GM23338 (cell line): ENCODE measurements at regions not wholly inside any gene's neighbourhood (a gene's known extent, or its start where the extent isn't known, plus 50 kb on each side); places are given as distances from the start of the nearest gene placed in this dataset.

Experiments used
- ATAC-seq: fragments of 200-7000 bp; cut with Tn5 transposase; 3 replicates; pipeline ENCODE4 v1.9.1; 2020
- DNase-seq: peaks from one replicate; pipeline ENCODE4 v3.0.0-alpha.2; 2015; ENCODE audit warnings: low spot score
- H2AFZ ChIP-seq: fragments of 200-600 bp; sonication (generic); 2 replicates; pipeline ENCODE4 v1.8.0; 2016; ENCODE audit warnings: antibody characterized with exemption, mild to moderate bottlenecking, moderate library complexity
- H3F3A ChIP-seq: fragments of 200-600 bp; sonication (generic); replicated peaks from 2 replicates; pipeline ENCODE4 v1.8.0; 2017; ENCODE audit warnings: antibody characterized with exemption, mixed run types, low read depth
- H3K27ac ChIP-seq: fragments of 200-600 bp; sonication (generic); 2 replicates; pipeline ENCODE4 v1.6.1; 2016; ENCODE audit warnings: low read depth
- H3K27me3 ChIP-seq: fragments of 200-600 bp; sonication (generic); 2 replicates; pipeline ENCODE4 v1.8.0; 2016; ENCODE audit warnings: mild to moderate bottlenecking, mixed run types, moderate library complexity; ENCODE audit not compliant: insufficient read depth
- H3K36me3 ChIP-seq: fragments of 200-600 bp; sonication (generic); 2 replicates; pipeline ENCODE4 v1.8.0; 2016; ENCODE audit warnings: mild to moderate bottlenecking; ENCODE audit not compliant: insufficient read depth
- H3K4me1 ChIP-seq: fragments of 200-600 bp; sonication (generic); 2 replicates; pipeline ENCODE4 v1.8.0; 2016; ENCODE audit warnings: mild to moderate bottlenecking, moderate library complexity; ENCODE audit not compliant: insufficient read depth
- H3K4me2 ChIP-seq: fragments of 200-600 bp; sonication (generic); 2 replicates; pipeline ENCODE4 v1.7.1; 2017; ENCODE audit warnings: mixed run types
- H3K4me3 ChIP-seq: fragments of 200-600 bp; sonication (generic); 2 replicates; pipeline ENCODE4 v1.6.1; 2016; ENCODE audit warnings: mixed run types
- H3K79me2 ChIP-seq: fragments of 200-600 bp; sonication (generic); replicated peaks from 2 replicates; pipeline ENCODE4 v1.8.0; 2017; ENCODE audit warnings: mild to moderate bottlenecking; ENCODE audit not compliant: insufficient read depth
- H3K9me2 ChIP-seq: fragments of 200-600 bp; sonication (generic); 2 replicates; pipeline ENCODE4 v1.8.0; 2017; ENCODE audit not compliant: insufficient read depth
- H4K20me1 ChIP-seq: fragments of 200-600 bp; sonication (generic); replicated peaks from 2 replicates; pipeline ENCODE4 v1.8.0; 2017; ENCODE audit warnings: mild to moderate bottlenecking; ENCODE audit not compliant: insufficient read depth
- H3K27ac Mint-ChIP-seq: 2 replicates; pipeline ENCODE4 v1.8.0; 2020; ENCODE audit warnings: inconsistent platforms, mild to moderate bottlenecking, moderate library complexity, mixed read lengths
- H3K27me3 Mint-ChIP-seq: 3 replicates; pipeline ENCODE4 v1.8.0; 2022; ENCODE audit warnings: low read depth, mild to moderate bottlenecking, moderate library complexity, mixed read lengths, inconsistent platforms; ENCODE audit not compliant: insufficient read depth, poor library complexity
- H3K36me3 Mint-ChIP-seq: 3 replicates; pipeline ENCODE4 v1.8.0; 2021; ENCODE audit warnings: low read depth, mild to moderate bottlenecking, inconsistent platforms, moderate library complexity, mixed read lengths
- H3K4me1 Mint-ChIP-seq: 3 replicates; pipeline ENCODE4 v1.8.0; 2020; ENCODE audit warnings: mild to moderate bottlenecking, inconsistent platforms, mixed read lengths
- H3K4me3 Mint-ChIP-seq: 3 replicates; pipeline ENCODE4 v1.8.0; 2021; ENCODE audit warnings: moderate library complexity, mild to moderate bottlenecking, inconsistent platforms, mixed read lengths
- H3K9me3 Mint-ChIP-seq: 3 replicates; pipeline ENCODE4 v1.8.0; 2020; ENCODE audit warnings: moderate library complexity, mild to moderate bottlenecking, inconsistent platforms, mixed read lengths
- CREB1 ChIP-seq: fragments of 250-450 bp; sonication (Bioruptor Pico); IDR thresholded peaks from 2 replicates; pipeline ENCODE4 v1.5.0; 2020; ENCODE audit warnings: low read depth, mild to moderate bottlenecking, moderate library complexity
- EZH2 ChIP-seq: fragments of 200-600 bp; sonication (generic); IDR thresholded peaks from one replicate; pipeline ENCODE4 v1.8.0; 2017; ENCODE audit warnings: antibody characterized with exemption, mild to moderate bottlenecking, low read depth; ENCODE audit not compliant: unreplicated experiment
- JUNB ChIP-seq: IDR thresholded peaks from one replicate; pipeline ENCODE4 v1.6.1; 2016; ENCODE audit warnings: antibody characterized with exemption; ENCODE audit not compliant: unreplicated experiment
- NANOG ChIP-seq: IDR thresholded peaks from 2 replicates; pipeline ENCODE4 v1.6.1; 2016; ENCODE audit warnings: antibody characterized with exemption, borderline replicate concordance
- STAT1 ChIP-seq: IDR thresholded peaks from one replicate; pipeline ENCODE4 v1.6.1; 2016; ENCODE audit warnings: antibody characterized with exemption; ENCODE audit not compliant: unreplicated experiment
- TF ChIP-seq, protein P1 (sequence below): IDR thresholded peaks from one replicate; pipeline ENCODE4 v1.6.1; 2018; ENCODE audit warnings: antibody characterized with exemption; ENCODE audit not compliant: unreplicated experiment
- TF ChIP-seq, protein P2 (sequence below), 2 experiments: fragments of 200-600 bp in 1 of 2; sonication (generic) in 1 of 2; conservative IDR thresholded peaks; 2 replicates each; pipeline versions ENCODE4 v1.5.1 to v1.6.1; 2016 to 2017; ENCODE audit warnings: antibody characterized with exemption in 2 of 2, low read depth in 2 of 2, mild to moderate bottlenecking in 2 of 2, moderate library complexity in 1 of 2
- TF ChIP-seq, protein P3 (sequence below): fragments of 250-450 bp; sonication (Bioruptor Pico); IDR thresholded peaks from 2 replicates; pipeline ENCODE4 v1.5.0; 2020; ENCODE audit warnings: mild to moderate bottlenecking, moderate library complexity
- TF ChIP-seq, protein P4 (sequence below): IDR thresholded peaks from 2 replicates; pipeline ENCODE4 v1.6.1; 2016; ENCODE audit warnings: antibody characterized with exemption

DNA sequence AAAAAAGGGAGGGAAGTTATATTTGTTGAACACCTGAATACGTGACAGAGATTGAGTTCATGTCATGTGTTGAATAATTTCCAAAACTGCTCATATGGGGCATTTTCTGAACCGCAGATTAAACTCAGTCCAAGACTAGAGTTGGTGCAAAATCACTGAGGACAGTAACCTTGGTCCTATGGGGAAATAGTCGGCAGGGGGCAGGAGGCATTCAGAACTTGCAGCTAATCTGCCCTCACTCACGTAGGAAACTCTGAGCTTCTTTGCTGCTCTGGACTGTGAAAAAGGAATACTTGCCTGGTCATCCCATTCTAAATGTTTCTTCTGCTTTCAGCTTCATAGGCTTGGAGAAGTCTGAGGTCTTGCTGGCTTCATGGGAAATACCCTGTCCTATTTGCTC, 228.3 kb upstream of the ZP4 start:
- H3K27ac ChIP-seq = no peak overlapping the region
- H3F3A ChIP-seq = no peaks in the 10 kb centered on the region
- DNase-seq = no peak
- H4K20me1 ChIP-seq = no peaks in the 10 kb centered on the region
- no peak; the same call in 2 of the 3 replicates for ATAC-seq
- no peaks in the 10 kb centered on the region for H3K27me3 ChIP-seq
- H3K4me3 ChIP-seq = no peak overlapping the region
- H3K36me3 Mint-ChIP-seq = no peaks in the 10 kb centered on the region
- no peaks in the 10 kb centered on the region for H3K27me3 Mint-ChIP-seq
- H3K4me2 ChIP-seq = no peak overlapping the region
- no peaks in the 10 kb centered on the region for H3K9me3 Mint-ChIP-seq
- H2AFZ ChIP-seq = peak overlapping the region; percentile 15; the same call in 1 of the 2 replicates
- H3K4me1 ChIP-seq = no peaks in the 10 kb centered on the region
- H3K79me2 ChIP-seq = no peaks in the 10 kb centered on the region
- peaks cover 6% of the 10 kb centered on the region; the same call in 2 of the 3 replicates for H3K4me1 Mint-ChIP-seq
- H3K36me3 ChIP-seq = no peaks in the 10 kb centered on the region
- TF ChIP-seq, protein P1, sequence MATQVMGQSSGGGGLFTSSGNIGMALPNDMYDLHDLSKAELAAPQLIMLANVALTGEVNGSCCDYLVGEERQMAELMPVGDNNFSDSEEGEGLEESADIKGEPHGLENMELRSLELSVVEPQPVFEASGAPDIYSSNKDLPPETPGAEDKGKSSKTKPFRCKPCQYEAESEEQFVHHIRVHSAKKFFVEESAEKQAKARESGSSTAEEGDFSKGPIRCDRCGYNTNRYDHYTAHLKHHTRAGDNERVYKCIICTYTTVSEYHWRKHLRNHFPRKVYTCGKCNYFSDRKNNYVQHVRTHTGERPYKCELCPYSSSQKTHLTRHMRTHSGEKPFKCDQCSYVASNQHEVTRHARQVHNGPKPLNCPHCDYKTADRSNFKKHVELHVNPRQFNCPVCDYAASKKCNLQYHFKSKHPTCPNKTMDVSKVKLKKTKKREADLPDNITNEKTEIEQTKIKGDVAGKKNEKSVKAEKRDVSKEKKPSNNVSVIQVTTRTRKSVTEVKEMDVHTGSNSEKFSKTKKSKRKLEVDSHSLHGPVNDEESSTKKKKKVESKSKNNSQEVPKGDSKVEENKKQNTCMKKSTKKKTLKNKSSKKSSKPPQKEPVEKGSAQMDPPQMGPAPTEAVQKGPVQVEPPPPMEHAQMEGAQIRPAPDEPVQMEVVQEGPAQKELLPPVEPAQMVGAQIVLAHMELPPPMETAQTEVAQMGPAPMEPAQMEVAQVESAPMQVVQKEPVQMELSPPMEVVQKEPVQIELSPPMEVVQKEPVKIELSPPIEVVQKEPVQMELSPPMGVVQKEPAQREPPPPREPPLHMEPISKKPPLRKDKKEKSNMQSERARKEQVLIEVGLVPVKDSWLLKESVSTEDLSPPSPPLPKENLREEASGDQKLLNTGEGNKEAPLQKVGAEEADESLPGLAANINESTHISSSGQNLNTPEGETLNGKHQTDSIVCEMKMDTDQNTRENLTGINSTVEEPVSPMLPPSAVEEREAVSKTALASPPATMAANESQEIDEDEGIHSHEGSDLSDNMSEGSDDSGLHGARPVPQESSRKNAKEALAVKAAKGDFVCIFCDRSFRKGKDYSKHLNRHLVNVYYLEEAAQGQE = no peak
- no peak for TF ChIP-seq CREB1 (CRISPR knock-in tag)
- TF ChIP-seq, protein P2, sequence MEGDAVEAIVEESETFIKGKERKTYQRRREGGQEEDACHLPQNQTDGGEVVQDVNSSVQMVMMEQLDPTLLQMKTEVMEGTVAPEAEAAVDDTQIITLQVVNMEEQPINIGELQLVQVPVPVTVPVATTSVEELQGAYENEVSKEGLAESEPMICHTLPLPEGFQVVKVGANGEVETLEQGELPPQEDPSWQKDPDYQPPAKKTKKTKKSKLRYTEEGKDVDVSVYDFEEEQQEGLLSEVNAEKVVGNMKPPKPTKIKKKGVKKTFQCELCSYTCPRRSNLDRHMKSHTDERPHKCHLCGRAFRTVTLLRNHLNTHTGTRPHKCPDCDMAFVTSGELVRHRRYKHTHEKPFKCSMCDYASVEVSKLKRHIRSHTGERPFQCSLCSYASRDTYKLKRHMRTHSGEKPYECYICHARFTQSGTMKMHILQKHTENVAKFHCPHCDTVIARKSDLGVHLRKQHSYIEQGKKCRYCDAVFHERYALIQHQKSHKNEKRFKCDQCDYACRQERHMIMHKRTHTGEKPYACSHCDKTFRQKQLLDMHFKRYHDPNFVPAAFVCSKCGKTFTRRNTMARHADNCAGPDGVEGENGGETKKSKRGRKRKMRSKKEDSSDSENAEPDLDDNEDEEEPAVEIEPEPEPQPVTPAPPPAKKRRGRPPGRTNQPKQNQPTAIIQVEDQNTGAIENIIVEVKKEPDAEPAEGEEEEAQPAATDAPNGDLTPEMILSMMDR (conservative IDR thresholded peaks at IDR 0.05; ENCODE audit: low read depth in 2 of 2) = peak; percentile 9 to 26; a peak in 1 of 4 replicates
- no peak overlapping the region for H3K4me3 Mint-ChIP-seq
- no peak overlapping the region for H3K27ac Mint-ChIP-seq
- 0 out of 2 replicates have a peak, but pooled peaks cover 5% of the 10 kb centered on the region for H3K9me2 ChIP-seq

DNA sequence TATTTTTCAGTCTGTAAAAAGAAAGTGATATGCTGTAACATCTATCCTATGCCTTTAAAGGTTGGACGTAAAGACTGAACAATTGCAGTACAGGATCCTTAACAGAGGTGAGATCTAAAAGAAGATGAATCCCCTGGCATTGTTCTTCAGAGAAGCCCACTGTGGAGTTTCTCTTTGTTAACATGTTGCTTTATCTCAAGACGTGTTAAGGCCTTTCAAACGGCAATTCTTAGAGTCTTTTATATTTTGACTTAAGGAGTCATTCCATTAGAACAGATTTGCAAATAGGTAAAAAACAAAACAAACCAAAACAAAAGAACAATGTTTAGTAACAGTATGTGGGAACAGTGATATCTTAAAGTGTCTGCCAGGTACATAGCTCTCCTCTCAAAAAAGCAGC, 225.1 kb upstream of the ZP4 start:
- Histone ChIP-seq H3K79me2 (no peaks in the 10 kb centered on the region), H4K20me1 (no peaks in the 10 kb centered on the region), H3K9me2 (0 out of 2 replicates have a peak, but pooled peaks cover 5% of the 10 kb centered on the region), H3K27me3 (no peaks in the 10 kb centered on the region), H3K4me1 (peaks cover 15% of the 10 kb centered on the region; the same call in 1 of the 2 replicates), H3K4me3 (no peak overlapping the region), H3F3A (no peaks in the 10 kb centered on the region), H2AFZ (no peak overlapping the region), H3K27ac (no peak overlapping the region), H3K4me2 (no peak overlapping the region), H3K36me3 (no peaks in the 10 kb centered on the region)
- DNase-seq (peak; percentile 10), ATAC-seq (peak; percentile 84)
- no peak overlapping the region for H3K4me3 Mint-ChIP-seq
- H3K36me3 Mint-ChIP-seq = no peaks in the 10 kb centered on the region
- H3K27me3 Mint-ChIP-seq = no peaks in the 10 kb centered on the region
- peaks cover 26% of the 10 kb centered on the region for H3K4me1 Mint-ChIP-seq
- no peak overlapping the region for H3K27ac Mint-ChIP-seq
- no peaks in the 10 kb centered on the region for H3K9me3 Mint-ChIP-seq
- TF ChIP-seq, protein P3, sequence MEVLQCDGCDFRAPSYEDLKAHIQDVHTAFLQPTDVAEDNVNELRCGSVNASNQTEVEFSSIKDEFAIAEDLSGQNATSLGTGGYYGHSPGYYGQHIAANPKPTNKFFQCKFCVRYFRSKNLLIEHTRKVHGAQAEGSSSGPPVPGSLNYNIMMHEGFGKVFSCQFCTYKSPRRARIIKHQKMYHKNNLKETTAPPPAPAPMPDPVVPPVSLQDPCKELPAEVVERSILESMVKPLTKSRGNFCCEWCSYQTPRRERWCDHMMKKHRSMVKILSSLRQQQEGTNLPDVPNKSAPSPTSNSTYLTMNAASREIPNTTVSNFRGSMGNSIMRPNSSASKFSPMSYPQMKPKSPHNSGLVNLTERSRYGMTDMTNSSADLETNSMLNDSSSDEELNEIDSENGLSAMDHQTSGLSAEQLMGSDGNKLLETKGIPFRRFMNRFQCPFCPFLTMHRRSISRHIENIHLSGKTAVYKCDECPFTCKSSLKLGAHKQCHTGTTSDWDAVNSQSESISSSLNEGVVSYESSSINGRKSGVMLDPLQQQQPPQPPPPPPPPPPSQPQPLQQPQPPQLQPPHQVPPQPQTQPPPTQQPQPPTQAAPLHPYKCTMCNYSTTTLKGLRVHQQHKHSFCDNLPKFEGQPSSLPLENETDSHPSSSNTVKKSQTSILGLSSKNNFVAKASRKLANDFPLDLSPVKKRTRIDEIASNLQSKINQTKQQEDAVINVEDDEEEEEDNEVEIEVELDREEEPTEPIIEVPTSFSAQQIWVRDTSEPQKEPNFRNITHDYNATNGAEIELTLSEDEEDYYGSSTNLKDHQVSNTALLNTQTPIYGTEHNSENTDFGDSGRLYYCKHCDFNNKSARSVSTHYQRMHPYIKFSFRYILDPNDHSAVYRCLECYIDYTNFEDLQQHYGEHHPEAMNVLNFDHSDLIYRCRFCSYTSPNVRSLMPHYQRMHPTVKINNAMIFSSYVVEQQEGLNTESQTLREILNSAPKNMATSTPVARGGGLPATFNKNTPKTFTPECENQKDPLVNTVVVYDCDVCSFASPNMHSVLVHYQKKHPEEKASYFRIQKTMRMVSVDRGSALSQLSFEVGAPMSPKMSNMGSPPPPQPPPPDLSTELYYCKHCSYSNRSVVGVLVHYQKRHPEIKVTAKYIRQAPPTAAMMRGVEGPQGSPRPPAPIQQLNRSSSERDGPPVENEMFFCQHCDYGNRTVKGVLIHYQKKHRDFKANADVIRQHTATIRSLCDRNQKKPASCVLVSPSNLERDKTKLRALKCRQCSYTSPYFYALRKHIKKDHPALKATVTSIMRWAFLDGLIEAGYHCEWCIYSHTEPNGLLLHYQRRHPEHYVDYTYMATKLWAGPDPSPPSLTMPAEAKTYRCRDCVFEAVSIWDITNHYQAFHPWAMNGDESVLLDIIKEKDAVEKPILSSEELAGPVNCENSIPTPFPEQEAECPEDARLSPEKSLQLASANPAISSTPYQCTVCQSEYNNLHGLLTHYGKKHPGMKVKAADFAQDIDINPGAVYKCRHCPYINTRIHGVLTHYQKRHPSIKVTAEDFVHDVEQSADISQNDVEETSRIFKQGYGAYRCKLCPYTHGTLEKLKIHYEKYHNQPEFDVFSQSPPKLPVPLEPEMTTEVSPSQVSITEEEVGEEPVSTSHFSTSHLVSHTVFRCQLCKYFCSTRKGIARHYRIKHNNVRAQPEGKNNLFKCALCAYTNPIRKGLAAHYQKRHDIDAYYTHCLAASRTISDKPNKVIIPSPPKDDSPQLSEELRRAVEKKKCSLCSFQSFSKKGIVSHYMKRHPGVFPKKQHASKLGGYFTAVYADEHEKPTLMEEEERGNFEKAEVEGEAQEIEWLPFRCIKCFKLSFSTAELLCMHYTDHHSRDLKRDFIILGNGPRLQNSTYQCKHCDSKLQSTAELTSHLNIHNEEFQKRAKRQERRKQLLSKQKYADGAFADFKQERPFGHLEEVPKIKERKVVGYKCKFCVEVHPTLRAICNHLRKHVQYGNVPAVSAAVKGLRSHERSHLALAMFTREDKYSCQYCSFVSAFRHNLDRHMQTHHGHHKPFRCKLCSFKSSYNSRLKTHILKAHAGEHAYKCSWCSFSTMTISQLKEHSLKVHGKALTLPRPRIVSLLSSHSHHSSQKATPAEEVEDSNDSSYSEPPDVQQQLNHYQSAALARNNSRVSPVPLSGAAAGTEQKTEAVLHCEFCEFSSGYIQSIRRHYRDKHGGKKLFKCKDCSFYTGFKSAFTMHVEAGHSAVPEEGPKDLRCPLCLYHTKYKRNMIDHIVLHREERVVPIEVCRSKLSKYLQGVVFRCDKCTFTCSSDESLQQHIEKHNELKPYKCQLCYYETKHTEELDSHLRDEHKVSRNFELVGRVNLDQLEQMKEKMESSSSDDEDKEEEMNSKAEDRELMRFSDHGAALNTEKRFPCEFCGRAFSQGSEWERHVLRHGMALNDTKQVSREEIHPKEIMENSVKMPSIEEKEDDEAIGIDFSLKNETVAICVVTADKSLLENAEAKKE (CRISPR knock-in tag) = no peak
- TF ChIP-seq EZH2 (no peak), STAT1 (no peak), NANOG (no peak), JUNB (no peak)
- TF ChIP-seq, protein P4, sequence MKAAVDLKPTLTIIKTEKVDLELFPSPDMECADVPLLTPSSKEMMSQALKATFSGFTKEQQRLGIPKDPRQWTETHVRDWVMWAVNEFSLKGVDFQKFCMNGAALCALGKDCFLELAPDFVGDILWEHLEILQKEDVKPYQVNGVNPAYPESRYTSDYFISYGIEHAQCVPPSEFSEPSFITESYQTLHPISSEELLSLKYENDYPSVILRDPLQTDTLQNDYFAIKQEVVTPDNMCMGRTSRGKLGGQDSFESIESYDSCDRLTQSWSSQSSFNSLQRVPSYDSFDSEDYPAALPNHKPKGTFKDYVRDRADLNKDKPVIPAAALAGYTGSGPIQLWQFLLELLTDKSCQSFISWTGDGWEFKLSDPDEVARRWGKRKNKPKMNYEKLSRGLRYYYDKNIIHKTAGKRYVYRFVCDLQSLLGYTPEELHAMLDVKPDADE = no peak
